ENCODE measurements at regions not wholly inside any gene's neighbourhood (a gene's known extent, or its start where the extent isn't known, plus 50 kb on each side); places are given as distances from the start of the nearest gene placed in this dataset.

DNA sequence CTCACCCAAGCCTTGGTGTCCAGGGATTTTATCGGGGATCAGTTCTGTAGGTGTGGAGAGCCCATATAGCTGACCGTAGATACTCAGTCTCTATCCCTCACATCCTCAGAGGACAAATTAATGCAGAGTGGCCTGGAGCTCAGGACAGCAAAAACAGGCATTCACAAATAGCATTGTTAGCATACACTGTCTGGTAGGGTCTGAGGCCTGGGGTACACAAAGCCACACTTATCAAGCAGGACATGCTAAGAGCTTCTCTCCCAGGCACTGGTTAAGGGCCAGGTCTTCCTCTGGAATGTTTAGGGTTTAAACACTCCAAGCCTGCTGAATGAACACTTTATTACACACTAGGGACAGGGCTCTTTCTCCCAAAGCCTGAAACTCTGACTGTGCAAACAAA, 253.2 kb downstream of the NEDD1 start:
- Mint-ChIP-seq H3K4me3 (ENCODE audit: unreplicated experiment) (no peak overlapping the region), H3K36me3 (ENCODE audit: low read depth, unreplicated experiment) (no peaks in the 10 kb centered on the region)

DNA sequence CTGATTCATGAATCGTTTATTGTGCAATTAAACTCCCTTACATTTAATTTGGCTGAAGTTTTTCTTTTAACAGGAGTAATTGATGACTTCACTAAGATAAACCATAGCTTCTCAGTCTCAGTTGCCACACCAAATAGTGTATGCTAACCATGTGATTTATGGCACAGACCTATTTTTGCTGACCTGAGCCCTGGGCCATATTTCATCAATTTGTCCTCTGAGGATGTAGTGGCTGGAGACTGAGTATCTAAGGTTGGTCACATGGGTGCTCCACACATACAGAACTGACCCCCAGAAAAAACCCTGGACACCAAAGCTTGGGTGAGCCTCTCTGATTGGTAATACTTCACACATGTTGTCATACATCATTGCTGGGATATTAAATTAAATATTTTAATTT, 255.1 kb downstream of the NEDD1 start:
- H2AFZ ChIP-seq (ENCODE audit: low read depth, low read length): no peak overlapping the region
- Mint-ChIP-seq H3K27ac (ENCODE audit: unreplicated experiment) (no peak overlapping the region), H3K4me3 (ENCODE audit: unreplicated experiment) (no peak overlapping the region), H3K9me3 (ENCODE audit: unreplicated experiment) (no peaks in the 10 kb centered on the region), H3K27me3 (ENCODE audit: low read depth, unreplicated experiment) (no peaks in the 10 kb centered on the region), H3K4me1 (ENCODE audit: low read depth, unreplicated experiment) (peaks cover under 1% of the 10 kb centered on the region), H3K36me3 (ENCODE audit: low read depth, unreplicated experiment) (no peaks in the 10 kb centered on the region)
- FAIRE-seq (no peak), DNase-seq (ENCODE audit: low read depth) (peak; percentile 44)
- H3K9ac ChIP-seq (ENCODE audit: low read length): no peak overlapping the region
- no peaks in the 10 kb centered on the region for H3K79me2 ChIP-seq (ENCODE audit: insufficient read depth, low read length)
- no peak overlapping the region for H3K4me3 ChIP-seq (ENCODE audit: insufficient read depth, low read depth, low read length)
- no peak overlapping the region for H3K27ac ChIP-seq (ENCODE audit: low read depth, low read length)
- no peaks in the 10 kb centered on the region for H3K27me3 ChIP-seq (ENCODE audit: insufficient read depth, low read length)
- H4K20me1 ChIP-seq (ENCODE audit: insufficient read depth, low read length): no peaks in the 10 kb centered on the region
- TF ChIP-seq, protein P1, sequence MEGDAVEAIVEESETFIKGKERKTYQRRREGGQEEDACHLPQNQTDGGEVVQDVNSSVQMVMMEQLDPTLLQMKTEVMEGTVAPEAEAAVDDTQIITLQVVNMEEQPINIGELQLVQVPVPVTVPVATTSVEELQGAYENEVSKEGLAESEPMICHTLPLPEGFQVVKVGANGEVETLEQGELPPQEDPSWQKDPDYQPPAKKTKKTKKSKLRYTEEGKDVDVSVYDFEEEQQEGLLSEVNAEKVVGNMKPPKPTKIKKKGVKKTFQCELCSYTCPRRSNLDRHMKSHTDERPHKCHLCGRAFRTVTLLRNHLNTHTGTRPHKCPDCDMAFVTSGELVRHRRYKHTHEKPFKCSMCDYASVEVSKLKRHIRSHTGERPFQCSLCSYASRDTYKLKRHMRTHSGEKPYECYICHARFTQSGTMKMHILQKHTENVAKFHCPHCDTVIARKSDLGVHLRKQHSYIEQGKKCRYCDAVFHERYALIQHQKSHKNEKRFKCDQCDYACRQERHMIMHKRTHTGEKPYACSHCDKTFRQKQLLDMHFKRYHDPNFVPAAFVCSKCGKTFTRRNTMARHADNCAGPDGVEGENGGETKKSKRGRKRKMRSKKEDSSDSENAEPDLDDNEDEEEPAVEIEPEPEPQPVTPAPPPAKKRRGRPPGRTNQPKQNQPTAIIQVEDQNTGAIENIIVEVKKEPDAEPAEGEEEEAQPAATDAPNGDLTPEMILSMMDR (IDR thresholded peaks at IDR 0.05; ENCODE audit: insufficient read depth, low read depth, low read length): no peak
- no peak for TF ChIP-seq EZH2 (IDR thresholded peaks at IDR 0.05; ENCODE audit: insufficient read depth, low read length)
- H3K9me3 ChIP-seq (ENCODE audit: insufficient read depth, low read depth, low read length): no peaks in the 10 kb centered on the region
- H3K4me2 ChIP-seq (ENCODE audit: low read length): no peak overlapping the region
- H3K36me3 ChIP-seq (ENCODE audit: insufficient read depth, low read length): no peaks in the 10 kb centered on the region
- peaks cover 2% of the 10 kb centered on the region for H3K4me1 ChIP-seq (ENCODE audit: insufficient read depth, low read length)

More for the DNA sequence above, 253.2 kb downstream of the NEDD1 start:
- no peak overlapping the region for H3K27ac Mint-ChIP-seq (ENCODE audit: unreplicated experiment)
- Histone ChIP-seq H3K9ac (ENCODE audit: low read length) (no peak overlapping the region), H3K4me2 (ENCODE audit: low read length) (no peak overlapping the region), H3K9me3 (ENCODE audit: insufficient read depth, low read depth, low read length) (no peaks in the 10 kb centered on the region), H2AFZ (ENCODE audit: low read depth, low read length) (no peak overlapping the region), H3K79me2 (ENCODE audit: insufficient read depth, low read length) (no peaks in the 10 kb centered on the region), H3K27ac (ENCODE audit: low read depth, low read length) (no peak overlapping the region), H3K27me3 (ENCODE audit: insufficient read depth, low read length) (no peaks in the 10 kb centered on the region), H3K4me1 (ENCODE audit: insufficient read depth, low read length) (no peaks in the 10 kb centered on the region), H4K20me1 (ENCODE audit: insufficient read depth, low read length) (no peaks in the 10 kb centered on the region), H3K36me3 (ENCODE audit: insufficient read depth, low read length) (no peaks in the 10 kb centered on the region), H3K4me3 (ENCODE audit: insufficient read depth, low read depth, low read length) (no peak overlapping the region)
- DNase-seq (ENCODE audit: low read depth) (no peak), FAIRE-seq (no peak)
- H3K4me1 Mint-ChIP-seq (ENCODE audit: low read depth, unreplicated experiment): no peaks in the 10 kb centered on the region
- no peak for TF ChIP-seq EZH2 (IDR thresholded peaks at IDR 0.05; ENCODE audit: insufficient read depth, low read length)
- TF ChIP-seq, protein P1 (IDR thresholded peaks at IDR 0.05; ENCODE audit: insufficient read depth, low read depth, low read length): no peak
- no peaks in the 10 kb centered on the region for H3K27me3 Mint-ChIP-seq (ENCODE audit: low read depth, unreplicated experiment)
- peaks cover 3% of the 10 kb centered on the region for H3K9me3 Mint-ChIP-seq (ENCODE audit: unreplicated experiment)

DNA sequence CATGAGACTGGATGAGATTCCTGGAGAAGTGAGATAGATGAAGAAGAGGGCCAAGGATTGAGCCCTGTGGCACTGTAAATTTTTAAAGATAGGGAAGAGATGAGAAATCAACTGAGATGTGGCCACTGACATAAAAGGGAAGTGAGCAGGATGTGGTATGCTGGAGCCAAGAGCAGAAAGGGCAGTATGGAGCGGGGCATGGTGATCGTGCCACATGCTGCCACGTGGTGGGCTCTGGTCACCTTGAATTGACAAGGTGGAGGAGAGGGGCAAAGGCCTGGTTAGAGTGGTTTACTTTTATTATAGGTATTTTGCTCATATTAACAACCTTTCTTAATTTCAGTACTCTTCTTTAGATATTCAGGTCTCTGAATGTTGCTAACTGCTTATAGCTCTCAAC, 257.9 kb downstream of the NEDD1 start:
- Histone ChIP-seq H3K4me2 (ENCODE audit: low read length) (no peak overlapping the region), H3K79me2 (ENCODE audit: insufficient read depth, low read length) (no peaks in the 10 kb centered on the region), H4K20me1 (ENCODE audit: insufficient read depth, low read length) (no peaks in the 10 kb centered on the region), H3K9ac (ENCODE audit: low read length) (no peak overlapping the region), H3K36me3 (ENCODE audit: insufficient read depth, low read length) (no peaks in the 10 kb centered on the region), H3K27ac (ENCODE audit: low read depth, low read length) (no peak overlapping the region), H3K4me3 (ENCODE audit: insufficient read depth, low read depth, low read length) (no peak overlapping the region), H3K27me3 (ENCODE audit: insufficient read depth, low read length) (no peaks in the 10 kb centered on the region), H3K4me1 (ENCODE audit: insufficient read depth, low read length) (peaks cover 6% of the 10 kb centered on the region), H2AFZ (ENCODE audit: low read depth, low read length) (no peak overlapping the region), H3K9me3 (ENCODE audit: insufficient read depth, low read depth, low read length) (no peaks in the 10 kb centered on the region)
- no peak for TF ChIP-seq EZH2 (IDR thresholded peaks at IDR 0.05; ENCODE audit: insufficient read depth, low read length)
- TF ChIP-seq, protein P1 (IDR thresholded peaks at IDR 0.05; ENCODE audit: insufficient read depth, low read depth, low read length): no peak
- H3K27me3 Mint-ChIP-seq (ENCODE audit: low read depth, unreplicated experiment): no peaks in the 10 kb centered on the region
- H3K36me3 Mint-ChIP-seq (ENCODE audit: low read depth, unreplicated experiment): no peaks in the 10 kb centered on the region
- H3K4me1 Mint-ChIP-seq (ENCODE audit: low read depth, unreplicated experiment): peaks cover 10% of the 10 kb centered on the region
- no peak overlapping the region for H3K4me3 Mint-ChIP-seq (ENCODE audit: unreplicated experiment)
- H3K9me3 Mint-ChIP-seq (ENCODE audit: unreplicated experiment): no peaks in the 10 kb centered on the region
- no peak overlapping the region for H3K27ac Mint-ChIP-seq (ENCODE audit: unreplicated experiment)
- FAIRE-seq (no peak), DNase-seq (ENCODE audit: low read depth) (no peak)
